Fibroblast of peridontal ligament (primary cell): ENCODE measurements at regions not wholly inside any gene's neighbourhood (a gene's known extent, or its start where the extent isn't known, plus 50 kb on each side); places are given as distances from the start of the nearest gene placed in this dataset.
"Not testable (repeated sequence)": the region's sequence is repeated elsewhere in the genome, so short reads cannot be mapped to it uniquely, and the experiment has no call there.

Experiments
- DNase-seq: peaks from one replicate; pipeline ENCODE4 v3.0.0-alpha.2; 2010; ENCODE audit errors: extremely low read depth

- no peak for DNase-seq
Measured at GRCh38 chr10:44278837-44279324, 106.0 kb downstream of the CXCL12 start.

DNA sequence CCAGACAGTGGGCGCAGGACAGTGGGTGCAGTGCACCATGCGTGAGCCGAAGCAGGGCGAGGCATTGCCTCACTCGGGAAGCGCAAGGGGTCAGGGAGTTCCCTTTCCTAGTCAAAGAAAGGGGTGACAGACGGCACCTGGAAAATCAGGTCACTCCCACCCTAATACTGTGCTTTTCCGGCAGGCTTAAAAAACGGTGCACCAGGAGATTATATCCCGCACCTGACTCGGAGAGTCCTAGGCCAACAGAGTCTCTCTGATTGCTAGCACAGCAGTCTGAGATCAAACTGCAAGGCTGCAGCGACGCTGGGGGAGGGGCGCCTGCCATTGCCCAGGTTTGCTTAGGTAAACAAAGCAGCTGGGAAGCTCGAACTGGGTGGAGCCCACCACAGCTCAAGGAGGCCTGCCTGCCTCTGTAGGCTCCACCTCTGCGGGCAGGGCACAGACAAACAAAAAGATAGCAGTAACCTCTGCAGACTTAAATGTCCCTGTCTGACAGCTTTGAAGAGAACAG lies 116.4 kb downstream of the CXCL12 start:
- not testable (repeated sequence) for DNase-seq

DNA sequence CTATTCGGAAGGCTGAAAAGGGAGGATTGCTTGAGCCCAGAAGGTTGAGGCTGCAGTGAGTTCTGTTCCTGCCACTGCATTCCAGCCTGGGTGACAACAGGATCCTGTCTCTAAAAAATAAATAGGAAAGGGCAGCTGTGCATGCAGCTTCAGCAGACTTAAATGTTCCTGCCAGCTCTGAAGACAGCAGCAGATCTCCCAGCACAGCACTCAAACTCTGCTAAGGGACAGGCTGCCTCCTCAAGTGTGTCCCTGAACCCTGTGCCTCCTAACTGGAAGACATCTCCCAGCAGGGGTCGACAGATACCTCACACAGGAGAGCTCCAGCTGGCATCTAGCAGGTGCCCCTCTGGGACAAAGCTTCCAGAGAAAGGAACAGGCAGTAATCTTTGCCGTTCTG lies 117.9 kb downstream of the CXCL12 start:
- no peak for DNase-seq

GRCh38 chr10:44264244-44264643 lies 120.7 kb downstream of the CXCL12 start:
- no peak for DNase-seq

- DNase-seq, result no peak
Measured at GRCh38 chr10:44263771-44264170, 121.1 kb downstream of the CXCL12 start.

GRCh38 chr10:44262551-44263251 lies 122.2 kb downstream of the CXCL12 start:
- DNase-seq, result no peak

DNA sequence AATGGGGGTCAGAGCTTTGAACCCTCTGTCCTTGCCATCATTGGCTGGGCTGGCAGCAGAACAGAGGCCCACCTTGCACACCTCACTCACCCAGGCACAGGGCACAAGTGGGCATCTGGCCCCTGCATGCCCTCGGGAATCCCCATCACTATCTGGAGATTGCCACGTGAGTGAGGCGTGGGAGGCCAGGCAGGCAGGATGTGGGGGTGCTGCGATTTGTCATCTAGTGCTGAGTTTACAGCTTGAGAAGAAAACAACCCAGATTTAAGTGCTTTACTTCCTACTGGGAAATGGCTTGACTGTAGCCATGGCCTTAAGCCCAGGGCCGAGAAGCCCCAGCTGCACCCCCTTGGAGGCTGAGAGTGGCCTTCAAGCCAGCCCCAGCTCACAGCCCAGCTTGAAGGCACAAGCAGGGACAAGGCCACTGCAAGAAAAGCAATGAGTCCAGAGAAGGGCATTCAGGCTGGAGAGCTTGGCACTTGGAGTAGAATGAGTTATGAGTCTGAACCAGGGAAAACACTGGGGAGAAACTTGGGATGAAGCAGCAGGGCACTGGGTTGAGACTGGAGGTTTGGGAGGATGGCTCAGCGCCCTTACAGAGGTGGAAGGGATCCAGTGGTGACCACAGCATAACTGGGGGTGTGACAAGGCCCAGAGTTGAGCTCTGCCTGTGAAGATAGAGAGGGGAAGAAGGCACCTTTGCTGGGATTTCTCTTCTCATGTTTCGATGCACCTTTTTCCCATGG lies 123.0 kb downstream of the CXCL12 start:
- peak; percentile 46 for DNase-seq

- DNase-seq, result no peak
Measured at GRCh38 chr10:44261296-44261695, 123.6 kb downstream of the CXCL12 start.

DNA sequence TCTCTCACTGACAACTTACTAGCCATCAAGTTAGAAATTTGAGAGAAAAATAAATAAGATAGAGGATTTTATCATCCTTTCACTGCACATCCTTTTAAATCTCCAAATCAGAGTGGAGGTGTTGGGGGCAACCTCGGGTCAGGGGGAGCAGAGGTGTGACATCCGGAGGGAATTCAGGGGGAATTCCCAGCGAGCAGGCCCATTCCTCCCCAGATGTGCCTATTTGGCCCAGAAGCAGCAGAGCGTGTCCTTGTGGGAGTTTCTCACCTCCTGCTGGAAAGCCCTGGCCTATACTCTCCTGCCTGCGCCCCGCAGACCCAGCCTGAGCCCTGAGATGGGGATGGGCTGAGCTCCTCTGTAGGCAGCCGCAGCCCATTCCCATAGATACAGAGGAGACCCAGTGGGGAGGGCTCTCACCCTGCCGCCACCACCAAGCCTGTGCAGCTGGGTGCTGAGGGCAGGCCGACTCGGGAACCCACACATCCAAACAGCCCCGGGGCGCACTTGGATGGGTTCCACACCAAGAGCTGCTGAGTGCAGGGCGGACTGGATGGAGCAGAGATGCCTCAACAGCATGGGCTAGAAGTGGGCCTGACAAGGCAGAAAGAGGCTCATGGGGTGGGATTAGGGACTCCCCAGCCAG lies 124.5 kb downstream of the CXCL12 start:
- no peak for DNase-seq

- no peak for DNase-seq
Measured at GRCh38 chr10:44259090-44259874, 125.6 kb downstream of the CXCL12 start.

DNA sequence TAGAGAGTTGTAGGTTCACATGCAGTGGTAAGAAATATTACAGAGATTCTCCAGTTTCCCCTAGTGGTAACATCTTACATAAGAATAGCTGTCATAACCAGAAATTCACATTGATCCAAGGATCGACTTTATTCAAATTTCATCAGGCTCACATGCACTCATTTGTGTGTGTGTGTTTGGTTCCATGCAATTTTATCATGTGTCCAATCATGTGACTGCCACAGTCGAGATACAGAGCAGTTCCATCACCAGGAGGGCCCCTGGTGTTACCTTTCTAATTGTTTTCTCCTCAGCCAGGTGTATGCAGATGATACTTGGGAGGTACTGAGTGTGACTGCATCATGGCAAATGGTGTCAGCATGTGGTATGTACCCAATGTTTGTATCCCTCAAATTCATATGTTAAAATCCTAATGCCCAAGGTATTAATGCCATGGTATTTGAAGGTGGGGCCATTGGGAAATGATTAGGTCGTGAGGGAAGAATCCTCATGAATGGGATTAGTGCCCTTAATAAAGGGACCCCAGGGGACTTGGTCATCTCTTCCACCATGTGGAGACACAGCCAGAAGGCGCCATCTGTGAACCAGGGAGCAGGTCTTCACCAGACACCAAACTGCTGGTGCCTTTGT lies 126.3 kb downstream of the CXCL12 start:
- no peak for DNase-seq

DNA sequence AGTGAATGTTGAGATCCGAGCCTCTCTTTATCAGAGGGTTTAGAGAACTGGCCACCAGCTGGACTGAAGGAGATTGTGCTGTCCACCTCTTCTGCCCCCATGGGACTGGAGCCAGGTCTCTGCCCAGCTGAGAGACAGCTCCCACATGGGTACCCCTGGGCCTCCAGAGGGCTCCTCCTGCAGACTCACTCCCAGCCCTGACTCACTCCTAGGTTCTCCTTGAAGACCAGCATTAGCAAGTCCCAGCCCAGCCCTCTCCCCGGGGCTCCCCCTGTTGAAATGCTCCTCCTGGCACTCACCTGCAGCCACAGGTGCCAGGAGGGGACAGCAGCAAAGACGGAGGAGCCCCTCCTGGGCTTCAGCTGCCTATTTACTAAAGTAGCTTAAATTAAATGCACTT lies 126.9 kb downstream of the CXCL12 start:
- no peak for DNase-seq

- DNase-seq, result peak; percentile 97
Measured at GRCh38 chr10:44253769-44254462, 131.0 kb downstream of the CXCL12 start.

DNA sequence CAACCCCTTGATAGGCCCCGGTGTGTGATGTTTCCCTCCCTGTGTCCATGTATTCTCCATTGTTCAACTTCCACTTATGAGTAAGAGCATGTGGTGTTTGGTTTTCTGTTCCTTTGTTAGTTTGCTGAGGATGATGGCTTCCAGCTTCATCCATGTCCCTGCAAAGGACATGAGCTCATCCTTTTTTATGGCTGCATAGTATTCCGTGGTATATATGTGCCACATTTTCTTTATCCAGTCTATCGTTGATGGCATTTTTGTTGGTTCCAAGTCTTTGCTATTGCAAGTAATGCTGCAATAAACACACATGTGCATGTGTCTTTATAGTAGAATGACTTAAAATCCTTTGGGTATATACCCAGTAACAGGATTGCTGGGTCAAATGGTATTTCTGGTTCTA lies 132.3 kb downstream of the CXCL12 start:
- DNase-seq, result not testable (repeated sequence)

DNA sequence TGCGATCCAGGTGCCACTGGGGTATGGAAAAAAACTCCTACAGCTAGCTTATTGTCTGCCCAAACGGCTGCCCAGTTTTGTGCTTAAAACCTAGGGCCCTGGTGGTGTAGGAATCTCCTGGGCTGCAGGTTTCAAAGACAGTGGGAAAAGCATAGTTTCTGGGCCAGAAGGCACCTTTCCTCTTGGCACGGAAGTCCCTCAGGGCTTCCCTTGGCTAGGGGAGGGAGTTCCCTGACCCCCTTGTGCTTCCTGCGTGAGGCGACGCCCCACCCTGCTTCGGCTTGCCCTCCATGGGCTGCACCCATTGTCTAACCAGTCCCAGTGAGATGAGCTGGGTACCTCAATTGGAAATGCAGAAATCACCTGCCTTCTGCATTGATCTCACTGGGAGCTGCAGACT lies 135.0 kb downstream of the CXCL12 start:
- DNase-seq, result not testable (repeated sequence)

- no peak for DNase-seq
Measured at GRCh38 chr10:44249490-44249889, 135.4 kb downstream of the CXCL12 start.

DNA sequence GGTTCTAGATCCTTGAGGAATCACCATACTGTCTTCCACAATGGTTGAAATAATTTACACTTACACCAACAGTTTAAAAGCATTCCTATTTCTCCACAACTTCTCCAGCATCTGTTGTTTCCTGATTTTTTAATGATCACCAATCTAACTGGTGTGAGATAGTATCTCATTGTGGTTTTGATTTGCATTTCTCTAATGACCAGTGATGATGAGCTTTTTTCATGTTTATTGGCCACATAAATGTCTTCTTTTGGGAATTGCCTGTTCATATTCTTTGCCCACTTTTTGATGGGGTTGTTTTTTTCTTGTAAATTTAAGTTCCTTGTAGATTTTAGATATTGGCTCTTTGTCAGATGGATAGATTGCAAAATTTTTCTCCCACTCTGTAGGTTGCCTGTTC lies 138.2 kb downstream of the CXCL12 start:
- not testable (repeated sequence) for DNase-seq

DNA sequence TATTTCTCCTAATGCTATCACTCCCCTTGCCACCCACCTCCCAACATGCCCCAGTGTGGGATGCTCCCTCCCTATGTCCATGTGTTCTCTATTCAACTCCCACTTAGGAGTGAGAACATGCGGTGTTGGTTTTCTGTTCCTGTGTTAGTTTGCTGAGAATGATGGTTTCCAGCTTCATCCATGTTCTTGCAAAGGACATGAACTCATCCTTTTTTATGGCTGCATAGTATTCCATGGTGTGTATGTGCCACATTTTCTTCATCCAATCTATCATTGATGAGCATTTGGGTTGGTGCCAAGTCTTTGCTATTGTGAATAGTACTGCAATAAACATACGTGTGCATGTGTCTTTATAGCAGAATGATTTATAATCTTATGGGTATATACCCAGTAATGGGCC lies 138.6 kb downstream of the CXCL12 start:
- DNase-seq, result not testable (repeated sequence)

- peak; percentile 47 for DNase-seq
Measured at GRCh38 chr10:44245601-44245938, 139.3 kb downstream of the CXCL12 start.

DNA sequence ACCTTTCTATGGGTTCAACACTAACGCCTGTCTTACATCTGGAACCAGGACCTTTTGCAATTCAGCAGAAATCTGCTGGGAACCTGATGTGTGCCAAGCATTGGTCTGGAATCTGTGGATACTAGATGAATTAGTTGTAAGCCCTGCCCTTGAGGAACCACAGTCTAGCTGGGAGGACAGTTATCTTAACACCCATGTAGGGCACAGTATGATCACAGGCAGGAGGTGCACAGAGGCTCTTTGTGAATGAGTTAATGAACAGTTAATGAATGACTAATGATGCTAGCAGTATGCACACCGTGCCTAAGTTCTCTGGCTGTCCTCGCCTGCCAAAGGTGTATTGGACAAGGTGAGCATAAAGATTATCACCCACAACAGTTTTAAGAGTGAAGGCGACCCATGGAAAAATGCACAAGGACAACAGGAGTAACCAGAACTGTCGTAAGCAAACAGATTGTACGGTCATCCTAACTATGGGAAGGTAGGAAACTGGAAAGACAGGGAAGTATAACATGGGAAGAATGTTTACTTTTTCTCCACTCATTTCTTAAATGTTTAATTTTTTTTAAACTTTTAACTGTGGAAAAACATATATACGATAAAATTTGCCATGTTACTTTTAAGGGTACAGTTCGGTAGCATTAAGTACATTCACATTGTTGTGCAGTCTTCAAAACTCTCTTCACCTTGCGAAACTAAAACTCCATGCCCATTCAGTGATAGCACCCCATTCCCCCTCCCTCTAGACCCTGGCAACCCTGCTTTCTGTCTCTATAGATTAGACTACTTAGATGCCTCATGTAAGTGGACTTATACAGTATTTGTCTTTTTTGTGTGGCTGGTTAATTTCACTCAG lies 139.9 kb downstream of the CXCL12 start:
- DNase-seq, result no peak
